Suprapubic skin (tissue), 3 donors: ENCODE measurements at regions not wholly inside any gene's neighbourhood (a gene's known extent, or its start where the extent isn't known, plus 50 kb on each side); places are given as distances from the start of the nearest gene placed in this dataset.

Source experiments
- CTCF ChIP-seq, 2 donors: fragments of 200-600 bp in 1 of 2; fragments of 450-650 bp in 1 of 2; sonication (generic) in 1 of 2; IDR thresholded peaks; one replicate each; pipeline ENCODE4 v1.5.1; 2016 to 2019; ENCODE audit warnings: antibody characterized with exemption in 2 of 2, mild to moderate bottlenecking in 1 of 2, moderate library complexity in 1 of 2
- POLR2A ChIP-seq, 2 donors: fragments of 450-650 bp; IDR thresholded peaks; one replicate each; pipeline ENCODE4 v1.6.1; 2017; ENCODE audit warnings: antibody characterized with exemption in 2 of 2, mild to moderate bottlenecking in 2 of 2, moderate library complexity in 2 of 2

- TF ChIP-seq CTCF (IDR thresholded peaks at IDR 0.05) (no peak), POLR2A (IDR thresholded peaks at IDR 0.05) (no peak)
Measured at GRCh38 chr12:116372815-116373214, 95.3 kb upstream of the MED13L start.
